ENCODE measurements at regions not wholly inside any gene's neighbourhood (a gene's known extent, or its start where the extent isn't known, plus 50 kb on each side); places are given as distances from the start of the nearest gene placed in this dataset.

DNA sequence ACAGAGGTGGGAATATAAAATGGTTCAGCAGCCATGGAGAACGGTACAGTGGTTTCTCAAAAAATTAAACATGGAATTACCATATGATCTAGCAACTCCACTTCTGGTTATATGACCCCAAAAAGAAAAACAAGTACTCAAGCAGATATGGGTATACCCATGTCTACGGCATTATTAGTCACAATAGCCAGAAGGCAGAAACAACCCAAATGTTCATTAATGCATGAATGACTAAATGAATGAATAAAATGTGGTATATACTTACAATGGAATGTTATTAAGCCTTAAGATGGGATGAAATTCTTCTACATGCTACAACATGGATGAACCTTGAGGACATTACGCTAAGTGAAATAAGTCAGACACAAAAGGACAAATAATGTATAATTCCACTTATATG is 141.3 kb upstream of the FOXN2 start:
- TF ChIP-seq, protein P1, sequence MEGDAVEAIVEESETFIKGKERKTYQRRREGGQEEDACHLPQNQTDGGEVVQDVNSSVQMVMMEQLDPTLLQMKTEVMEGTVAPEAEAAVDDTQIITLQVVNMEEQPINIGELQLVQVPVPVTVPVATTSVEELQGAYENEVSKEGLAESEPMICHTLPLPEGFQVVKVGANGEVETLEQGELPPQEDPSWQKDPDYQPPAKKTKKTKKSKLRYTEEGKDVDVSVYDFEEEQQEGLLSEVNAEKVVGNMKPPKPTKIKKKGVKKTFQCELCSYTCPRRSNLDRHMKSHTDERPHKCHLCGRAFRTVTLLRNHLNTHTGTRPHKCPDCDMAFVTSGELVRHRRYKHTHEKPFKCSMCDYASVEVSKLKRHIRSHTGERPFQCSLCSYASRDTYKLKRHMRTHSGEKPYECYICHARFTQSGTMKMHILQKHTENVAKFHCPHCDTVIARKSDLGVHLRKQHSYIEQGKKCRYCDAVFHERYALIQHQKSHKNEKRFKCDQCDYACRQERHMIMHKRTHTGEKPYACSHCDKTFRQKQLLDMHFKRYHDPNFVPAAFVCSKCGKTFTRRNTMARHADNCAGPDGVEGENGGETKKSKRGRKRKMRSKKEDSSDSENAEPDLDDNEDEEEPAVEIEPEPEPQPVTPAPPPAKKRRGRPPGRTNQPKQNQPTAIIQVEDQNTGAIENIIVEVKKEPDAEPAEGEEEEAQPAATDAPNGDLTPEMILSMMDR (IDR thresholded peaks at IDR 0.05) = no peak
- no peak for TF ChIP-seq POLR2A (IDR thresholded peaks at IDR 0.05)
